Bronchial epithelial cell (primary cell): ENCODE measurements at regions not wholly inside any gene's neighbourhood (a gene's known extent, or its start where the extent isn't known, plus 50 kb on each side); places are given as distances from the start of the nearest gene placed in this dataset.

Experiments
- DNase-seq: peaks from one replicate; pipeline ENCODE4 v3.0.0-alpha.2; 2010; ENCODE audit warnings: low read depth
- FAIRE-seq: peaks from 2 replicates; lab custom pipeline; 2011; peaks lifted over from hg19 to GRCh38; lab: Jason Lieb, UNC
- H3K27me3 ChIP-seq: 2 replicates; pipeline ENCODE4 v1.5.1; 2011; ENCODE audit warnings: low read length; ENCODE audit not compliant: control insufficient read depth, insufficient read depth
- H3K36me3 ChIP-seq: 2 replicates; pipeline ENCODE4 v1.5.1; 2011; ENCODE audit warnings: low read length; ENCODE audit not compliant: control insufficient read depth, insufficient read depth
- H3K4me3 ChIP-seq: 2 replicates; pipeline ENCODE4 v1.5.1; 2011; ENCODE audit warnings: mild to moderate bottlenecking, low read depth, low read length, control low read depth
- TF ChIP-seq, protein P1 (sequence below): IDR thresholded peaks from 2 replicates; pipeline ENCODE4 v1.5.1; 2011; ENCODE audit warnings: mild to moderate bottlenecking, moderate library complexity, low read length, control low read depth, inconsistent platforms; ENCODE audit not compliant: insufficient read depth, severe bottlenecking

DNA sequence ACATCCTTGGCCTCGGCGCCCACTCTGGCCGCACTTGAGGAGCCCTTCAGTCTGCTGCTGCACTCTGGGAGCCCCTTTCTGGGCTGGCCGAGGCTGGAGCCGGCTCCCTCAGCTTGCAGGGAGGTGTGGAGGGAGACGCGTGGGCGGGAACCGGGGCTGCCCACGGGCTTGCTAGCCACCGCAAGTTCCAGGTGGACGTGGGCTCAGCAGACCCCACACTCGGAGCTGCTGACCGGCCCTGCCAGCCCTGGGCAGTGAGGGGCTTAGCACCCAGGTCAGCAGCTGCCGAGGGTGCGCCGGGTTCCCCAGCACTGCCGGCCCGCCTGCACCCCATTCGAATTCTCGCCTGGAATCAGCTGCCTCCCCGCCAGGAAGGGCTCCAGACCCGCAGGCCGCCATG, 1892.3 kb upstream of the PCDH7 start:
- no peak for DNase-seq
- no peak overlapping the region for H3K4me3 ChIP-seq
- TF ChIP-seq, protein P1, sequence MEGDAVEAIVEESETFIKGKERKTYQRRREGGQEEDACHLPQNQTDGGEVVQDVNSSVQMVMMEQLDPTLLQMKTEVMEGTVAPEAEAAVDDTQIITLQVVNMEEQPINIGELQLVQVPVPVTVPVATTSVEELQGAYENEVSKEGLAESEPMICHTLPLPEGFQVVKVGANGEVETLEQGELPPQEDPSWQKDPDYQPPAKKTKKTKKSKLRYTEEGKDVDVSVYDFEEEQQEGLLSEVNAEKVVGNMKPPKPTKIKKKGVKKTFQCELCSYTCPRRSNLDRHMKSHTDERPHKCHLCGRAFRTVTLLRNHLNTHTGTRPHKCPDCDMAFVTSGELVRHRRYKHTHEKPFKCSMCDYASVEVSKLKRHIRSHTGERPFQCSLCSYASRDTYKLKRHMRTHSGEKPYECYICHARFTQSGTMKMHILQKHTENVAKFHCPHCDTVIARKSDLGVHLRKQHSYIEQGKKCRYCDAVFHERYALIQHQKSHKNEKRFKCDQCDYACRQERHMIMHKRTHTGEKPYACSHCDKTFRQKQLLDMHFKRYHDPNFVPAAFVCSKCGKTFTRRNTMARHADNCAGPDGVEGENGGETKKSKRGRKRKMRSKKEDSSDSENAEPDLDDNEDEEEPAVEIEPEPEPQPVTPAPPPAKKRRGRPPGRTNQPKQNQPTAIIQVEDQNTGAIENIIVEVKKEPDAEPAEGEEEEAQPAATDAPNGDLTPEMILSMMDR = no peak
- FAIRE-seq = no peak
- no peaks in the 10 kb centered on the region for H3K36me3 ChIP-seq
- H3K27me3 ChIP-seq = no peaks in the 10 kb centered on the region

DNA sequence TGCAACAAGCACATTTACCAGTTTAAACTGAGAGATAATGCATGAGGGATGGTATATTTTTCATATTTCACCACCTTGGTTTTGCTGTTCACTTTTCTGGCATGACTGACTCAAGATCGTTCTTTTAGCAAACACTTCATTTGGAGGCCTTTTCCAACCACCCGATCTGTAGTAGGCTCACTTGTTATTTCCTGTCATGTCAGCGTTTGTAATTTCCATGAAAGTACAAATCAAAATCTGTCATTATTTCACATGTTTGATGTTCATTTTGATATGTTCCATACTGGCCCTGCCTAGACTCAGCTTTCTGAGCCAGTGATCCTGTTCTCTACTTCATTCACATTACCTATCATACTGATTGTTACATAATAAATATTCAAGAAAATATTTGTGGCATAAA, 1888.3 kb upstream of the PCDH7 start:
- TF ChIP-seq, protein P1 = no peak
- Histone ChIP-seq H3K4me3 (no peak overlapping the region), H3K36me3 (no peaks in the 10 kb centered on the region), H3K27me3 (no peaks in the 10 kb centered on the region)
- FAIRE-seq = no peak
- no peak for DNase-seq

DNA sequence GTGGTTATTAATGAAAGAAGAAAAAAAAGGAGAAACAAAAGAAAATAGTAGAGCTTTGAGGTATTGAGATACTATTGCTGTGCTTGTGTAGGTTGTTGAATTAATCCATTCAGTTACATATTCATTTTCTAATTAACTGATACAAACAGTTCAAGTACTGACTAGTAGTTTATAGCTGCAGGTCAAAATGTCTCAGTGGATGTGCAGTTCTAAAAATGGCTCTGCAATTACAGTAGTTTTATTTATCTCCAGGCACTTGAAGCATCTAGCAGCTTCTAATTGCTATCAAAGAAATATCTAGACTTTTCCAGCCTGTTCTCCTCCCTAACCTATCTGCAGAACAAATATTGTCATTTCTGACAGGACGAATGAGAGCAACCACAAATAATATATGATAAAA, 1887.7 kb upstream of the PCDH7 start:
- no peak for DNase-seq
- no peaks in the 10 kb centered on the region for H3K36me3 ChIP-seq
- no peak for FAIRE-seq
- TF ChIP-seq, protein P1 = no peak
- no peak overlapping the region for H3K4me3 ChIP-seq
- no peaks in the 10 kb centered on the region for H3K27me3 ChIP-seq

DNA sequence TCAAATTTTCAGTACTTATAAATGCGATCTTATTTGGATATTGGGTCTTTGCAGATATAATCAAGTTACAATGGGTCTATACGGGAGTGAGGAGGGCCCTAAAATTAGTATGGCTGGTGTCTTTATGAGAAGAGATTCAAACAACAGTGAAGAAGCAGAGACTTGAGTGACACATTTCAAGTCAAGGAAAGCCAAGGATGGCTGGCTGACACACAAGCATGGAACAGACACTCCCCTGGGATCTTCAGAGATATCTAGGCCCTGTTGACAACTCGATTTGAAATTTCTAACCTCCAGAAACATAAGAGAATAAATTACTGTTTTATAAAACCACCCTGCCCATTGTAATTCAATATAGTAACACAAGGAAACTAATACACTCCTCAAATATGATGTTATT, 1886.0 kb upstream of the PCDH7 start:
- TF ChIP-seq, protein P1 = no peak
- H3K27me3 ChIP-seq = no peaks in the 10 kb centered on the region
- DNase-seq (no peak), FAIRE-seq (no peak)
- no peaks in the 10 kb centered on the region for H3K36me3 ChIP-seq
- H3K4me3 ChIP-seq = no peak overlapping the region

DNA sequence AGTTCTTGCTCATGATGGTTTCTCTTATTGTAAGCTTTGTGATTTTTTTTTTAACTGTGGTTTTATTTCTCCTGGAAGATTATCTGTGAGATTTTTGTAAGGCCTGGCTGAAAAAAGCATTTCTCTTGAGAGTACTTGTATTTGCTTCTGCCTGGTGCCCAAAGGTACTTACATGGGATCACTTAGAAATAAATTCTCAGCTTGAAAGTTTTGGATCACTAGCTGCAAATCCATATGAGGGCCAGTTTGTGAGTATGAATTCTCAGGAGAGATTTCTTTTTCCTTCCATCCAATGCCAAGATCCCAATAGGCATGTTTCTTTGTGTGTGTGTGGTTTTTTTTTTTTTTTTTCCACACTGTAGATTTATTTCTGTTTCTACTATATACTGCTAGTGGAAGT, 1884.7 kb upstream of the PCDH7 start:
- TF ChIP-seq, protein P1 = no peak

DNA sequence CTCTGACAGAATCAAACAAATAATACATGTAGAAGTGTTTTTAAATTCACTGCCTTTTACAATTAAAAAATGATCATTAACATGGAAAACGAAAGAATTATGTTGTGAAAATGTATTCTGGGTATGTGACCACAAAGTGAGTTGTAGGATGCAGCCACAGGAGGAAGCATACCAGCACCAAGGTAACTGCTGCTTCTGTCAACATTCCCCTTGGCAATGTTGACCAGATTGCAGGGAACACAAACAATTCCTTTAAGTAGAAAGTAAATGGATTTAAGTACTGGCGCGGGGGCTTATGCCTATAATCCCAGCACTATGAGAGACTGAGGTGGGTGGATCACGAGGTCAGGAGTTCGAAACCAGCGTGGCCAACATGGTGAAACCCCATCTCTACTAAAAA, 1877.9 kb upstream of the PCDH7 start:
- Histone ChIP-seq H3K36me3 (no peaks in the 10 kb centered on the region), H3K27me3 (no peaks in the 10 kb centered on the region), H3K4me3 (no peak overlapping the region)
- DNase-seq (no peak), FAIRE-seq (no peak)
- TF ChIP-seq, protein P1 = no peak

More for the DNA sequence above, 1884.7 kb upstream of the PCDH7 start:
- no peaks in the 10 kb centered on the region for H3K36me3 ChIP-seq
- no peak for DNase-seq
- FAIRE-seq = no peak
- H3K4me3 ChIP-seq = no peak overlapping the region
- no peaks in the 10 kb centered on the region for H3K27me3 ChIP-seq
